LNCAP (cell line): ENCODE measurements at regions not wholly inside any gene's neighbourhood (a gene's known extent, or its start where the extent isn't known, plus 50 kb on each side); places are given as distances from the start of the nearest gene placed in this dataset.

Experiments used
- TF ChIP-seq, protein P1 (sequence below): fragments of 450-650 bp; IDR thresholded peaks from 2 replicates; pipeline ENCODE4 v1.5.1; 2017; ENCODE audit warnings: mild to moderate bottlenecking

DNA sequence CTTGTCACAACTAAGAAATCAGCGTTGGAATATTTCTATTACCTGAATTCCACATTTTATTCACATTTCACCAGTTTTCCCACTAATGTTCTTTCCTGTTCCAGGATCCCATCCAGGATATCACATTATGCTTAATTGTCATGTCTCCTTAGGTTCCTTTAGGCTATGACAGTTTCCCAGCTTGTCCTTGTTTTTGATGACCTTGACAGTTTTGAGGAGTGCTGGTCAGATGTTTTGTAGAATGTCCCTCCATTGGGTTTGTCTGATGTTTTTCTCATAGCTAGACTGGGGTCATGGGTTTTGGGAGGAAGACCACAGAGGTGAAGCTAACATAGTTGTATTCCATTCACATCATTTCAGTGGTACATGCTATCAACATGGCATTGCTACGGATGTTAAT lies 80.8 kb upstream of the HEPHL1 start:
- TF ChIP-seq, protein P1, sequence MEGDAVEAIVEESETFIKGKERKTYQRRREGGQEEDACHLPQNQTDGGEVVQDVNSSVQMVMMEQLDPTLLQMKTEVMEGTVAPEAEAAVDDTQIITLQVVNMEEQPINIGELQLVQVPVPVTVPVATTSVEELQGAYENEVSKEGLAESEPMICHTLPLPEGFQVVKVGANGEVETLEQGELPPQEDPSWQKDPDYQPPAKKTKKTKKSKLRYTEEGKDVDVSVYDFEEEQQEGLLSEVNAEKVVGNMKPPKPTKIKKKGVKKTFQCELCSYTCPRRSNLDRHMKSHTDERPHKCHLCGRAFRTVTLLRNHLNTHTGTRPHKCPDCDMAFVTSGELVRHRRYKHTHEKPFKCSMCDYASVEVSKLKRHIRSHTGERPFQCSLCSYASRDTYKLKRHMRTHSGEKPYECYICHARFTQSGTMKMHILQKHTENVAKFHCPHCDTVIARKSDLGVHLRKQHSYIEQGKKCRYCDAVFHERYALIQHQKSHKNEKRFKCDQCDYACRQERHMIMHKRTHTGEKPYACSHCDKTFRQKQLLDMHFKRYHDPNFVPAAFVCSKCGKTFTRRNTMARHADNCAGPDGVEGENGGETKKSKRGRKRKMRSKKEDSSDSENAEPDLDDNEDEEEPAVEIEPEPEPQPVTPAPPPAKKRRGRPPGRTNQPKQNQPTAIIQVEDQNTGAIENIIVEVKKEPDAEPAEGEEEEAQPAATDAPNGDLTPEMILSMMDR = no peak

DNA sequence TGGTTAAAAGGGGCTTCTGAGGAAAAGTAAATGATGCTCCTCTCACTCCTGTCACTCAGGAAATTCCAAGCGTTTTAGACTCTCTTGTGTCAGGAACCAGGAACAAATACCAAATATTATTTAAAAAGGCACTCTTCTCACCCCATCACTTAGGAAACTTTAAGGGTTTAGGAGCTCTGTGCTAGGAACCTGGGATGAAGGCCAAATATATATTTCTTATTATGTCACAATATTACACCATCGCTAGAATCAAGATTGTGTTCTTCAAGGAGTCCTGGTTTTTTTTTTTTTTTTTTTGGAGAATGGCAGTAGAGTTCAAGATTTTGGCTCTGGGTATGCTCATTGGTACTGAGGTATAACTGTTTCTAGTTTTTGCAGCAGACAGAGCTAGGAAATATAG lies 79.0 kb upstream of the HEPHL1 start:
- TF ChIP-seq, protein P1 = no peak

DNA sequence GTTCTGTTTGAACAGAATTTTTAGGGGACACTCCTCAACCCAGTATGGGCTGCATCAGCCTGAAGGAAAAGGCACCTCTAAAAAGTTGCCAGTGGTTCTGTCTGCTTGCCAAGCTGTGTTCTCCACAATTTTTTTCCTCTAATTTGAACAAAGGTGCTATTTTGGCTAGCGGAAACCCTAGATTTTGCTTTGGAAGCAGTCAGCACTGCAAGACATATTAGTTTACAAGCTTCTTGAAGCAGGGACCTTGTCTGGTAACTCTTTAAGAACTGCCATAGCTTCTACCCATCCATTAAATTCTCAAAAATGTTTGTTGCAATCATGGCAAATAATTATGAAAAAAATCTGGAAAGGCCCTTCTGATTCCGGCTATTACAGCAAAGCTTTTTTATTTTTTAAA lies 75.6 kb upstream of the HEPHL1 start:
- TF ChIP-seq, protein P1 = no peak

DNA sequence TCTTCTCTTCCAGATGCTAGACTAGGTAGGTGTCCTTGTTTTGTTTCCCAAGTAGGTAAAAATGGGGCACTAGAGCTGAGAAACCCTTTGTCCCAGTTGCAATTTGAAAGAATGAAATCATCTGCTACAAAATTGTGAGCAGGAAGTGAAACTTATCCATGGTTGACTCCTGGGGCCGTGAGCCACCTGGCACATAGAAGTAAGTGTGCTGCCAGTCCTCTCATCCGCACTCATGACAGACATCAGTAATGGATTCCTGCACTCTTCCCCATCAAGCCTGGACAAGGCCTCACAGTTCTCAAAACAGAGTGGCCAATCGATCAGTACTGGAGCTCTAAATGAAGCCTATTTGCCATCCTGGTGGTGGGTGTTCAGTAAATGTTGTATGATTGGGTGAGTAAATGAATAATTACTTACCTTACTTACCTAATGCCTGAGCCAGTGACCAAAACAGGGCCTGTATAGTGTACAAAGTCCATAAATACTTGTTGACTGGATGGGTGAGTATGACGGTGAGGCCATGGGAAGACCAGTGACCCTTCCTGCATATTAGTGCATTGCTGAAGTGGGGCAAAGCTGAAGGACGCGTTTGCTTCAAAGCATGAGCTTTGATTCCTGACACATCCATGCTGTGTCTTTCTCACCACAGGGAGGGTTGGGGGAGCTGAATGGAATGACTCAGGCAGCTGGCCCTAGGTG lies 68.9 kb upstream of the HEPHL1 start:
- TF ChIP-seq, protein P1 = no peak

DNA sequence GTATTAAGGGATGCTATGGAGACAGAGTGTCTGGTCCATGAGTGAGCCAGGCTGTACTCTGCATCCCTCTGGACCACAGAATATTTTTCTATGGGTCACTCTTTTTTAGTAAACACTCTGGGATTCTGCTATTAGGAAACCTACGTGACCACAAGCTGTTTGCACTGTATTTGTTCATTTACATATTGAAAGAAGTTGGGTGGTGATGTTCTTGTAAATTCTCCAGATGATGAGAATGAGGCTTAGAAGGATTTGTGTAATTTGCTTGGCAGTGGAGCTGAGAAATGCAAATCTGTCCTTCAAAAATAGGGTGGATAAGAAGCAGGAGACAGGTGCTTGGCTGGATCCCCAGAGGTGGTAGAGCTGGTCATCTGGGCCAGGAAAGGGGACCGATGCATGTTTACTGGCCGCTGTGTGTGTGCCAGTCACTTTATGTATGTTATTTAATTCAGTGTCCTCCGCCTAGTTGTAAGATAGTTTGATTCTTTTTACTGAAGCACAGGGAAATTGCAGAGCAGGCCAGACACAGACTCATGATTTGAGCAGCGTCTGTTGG lies 63.7 kb upstream of the HEPHL1 start:
- TF ChIP-seq, protein P1 = no peak

DNA sequence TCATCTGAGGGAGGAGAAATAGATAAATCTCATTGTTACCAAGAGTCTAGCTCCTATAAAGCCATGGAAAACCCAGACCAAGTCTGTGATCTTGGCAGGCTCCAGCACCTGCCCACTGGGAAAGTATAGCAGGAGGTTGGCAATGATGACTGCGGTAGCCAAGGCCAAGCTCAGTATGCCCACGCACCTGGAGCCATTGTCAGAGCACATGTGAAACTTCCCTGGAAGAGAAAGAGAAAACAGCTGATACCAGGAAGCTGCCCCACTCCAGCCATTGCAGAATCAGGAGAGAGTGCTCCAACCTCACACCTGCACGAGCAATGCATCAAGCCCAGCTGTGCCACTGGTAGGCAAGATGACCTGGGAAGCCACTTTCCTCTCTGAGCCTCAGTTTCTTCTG lies 62.2 kb upstream of the HEPHL1 start:
- TF ChIP-seq, protein P1 = no peak

DNA sequence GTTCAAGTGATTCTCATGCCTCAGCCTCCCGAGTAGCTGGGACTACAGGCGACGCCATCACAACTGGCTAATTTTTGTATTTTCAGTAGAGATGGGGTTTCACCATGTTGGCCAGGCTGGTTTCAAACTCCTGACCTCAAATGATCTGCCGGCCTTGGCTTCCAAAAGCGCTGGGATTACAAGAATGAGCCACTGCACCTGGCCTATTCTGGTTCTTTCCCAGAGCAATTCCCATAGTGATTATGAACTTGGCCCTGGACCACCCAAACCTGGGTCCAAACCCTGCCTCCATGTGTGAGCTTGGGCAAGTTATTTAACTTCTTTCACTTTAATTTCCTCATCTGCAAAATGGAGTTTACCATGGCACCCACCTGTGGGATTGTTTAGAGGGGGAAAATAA lies 61.5 kb upstream of the HEPHL1 start:
- TF ChIP-seq, protein P1 = no peak

DNA sequence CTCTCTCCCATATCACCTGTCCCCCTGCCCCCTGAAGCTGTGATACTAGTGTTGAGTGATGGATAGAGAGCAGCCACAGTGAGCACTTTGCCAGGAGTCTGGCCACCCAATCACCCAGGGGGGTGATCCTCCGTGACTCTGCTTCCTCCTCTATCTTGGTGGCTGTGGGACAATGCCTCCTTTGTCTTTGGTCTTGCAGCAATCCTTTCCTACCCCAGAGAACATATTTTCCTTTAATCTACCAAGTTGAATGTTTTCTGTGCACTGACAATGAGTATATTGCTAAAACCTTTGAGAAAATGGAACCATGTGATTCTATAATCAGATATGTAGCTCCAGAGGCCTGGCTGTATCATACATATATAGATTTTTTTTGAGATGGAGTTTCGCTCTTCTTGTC lies 58.1 kb upstream of the HEPHL1 start:
- TF ChIP-seq, protein P1 = no peak
